ENCODE measurements at regions not wholly inside any gene's neighbourhood (a gene's known extent, or its start where the extent isn't known, plus 50 kb on each side); places are given as distances from the start of the nearest gene placed in this dataset.

- no peak for DNase-seq (ENCODE audit: low read depth)
Measured at GRCh38 chr1:219476716-219477115, 136.2 kb downstream of the ZC3H11B start.

DNA sequence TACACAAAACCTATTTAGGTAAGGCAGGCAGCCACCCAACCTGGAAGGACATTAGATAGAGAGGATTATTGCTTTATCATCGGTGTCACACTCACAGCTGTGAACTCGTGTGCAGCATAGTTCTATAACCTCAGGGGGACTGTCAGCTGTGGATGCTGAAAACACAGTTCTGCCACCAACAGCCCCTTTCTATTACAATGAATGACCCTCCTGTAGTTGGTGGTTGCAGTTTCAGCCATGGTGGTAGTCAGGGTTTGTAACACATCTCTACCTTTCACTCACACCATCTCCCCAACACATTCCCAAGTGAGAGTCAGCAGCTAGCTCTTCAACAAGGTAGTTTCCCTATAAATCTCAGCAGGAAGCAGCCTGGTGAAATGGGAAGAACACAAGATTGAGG, 136.8 kb downstream of the ZC3H11B start:
- no peak for DNase-seq (ENCODE audit: low read depth)

- no peak for DNase-seq (ENCODE audit: low read depth)
Measured at GRCh38 chr1:219472596-219472995, 140.3 kb downstream of the ZC3H11B start.

- DNase-seq (ENCODE audit: low read depth), result no peak
Measured at GRCh38 chr1:219467524-219467923, 145.4 kb downstream of the ZC3H11B start.

DNA sequence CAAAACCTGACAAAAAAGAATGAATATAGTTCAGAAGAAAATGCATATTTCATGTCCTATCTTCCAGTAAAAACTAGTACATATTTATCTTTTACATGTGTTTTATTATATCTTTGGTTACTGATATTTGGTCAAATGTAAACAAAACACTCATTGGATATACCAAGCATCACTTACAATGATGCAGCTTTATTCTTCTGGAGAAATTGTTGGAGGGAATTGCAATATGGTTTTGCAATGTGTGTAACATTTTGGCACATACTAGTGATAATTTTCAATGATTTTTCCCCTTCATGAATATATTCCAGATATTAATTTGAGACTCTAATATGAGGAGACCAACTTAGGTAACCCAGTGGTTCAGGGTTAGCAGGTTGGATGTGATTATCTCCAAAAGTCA, 146.1 kb downstream of the ZC3H11B start:
- no peak for DNase-seq (ENCODE audit: low read depth)

GRCh38 chr1:219465212-219466093, 147.5 kb downstream of the ZC3H11B start:
- no peak for DNase-seq (ENCODE audit: low read depth)

- DNase-seq (ENCODE audit: low read depth), result no peak
Measured at GRCh38 chr1:219463636-219464035, 149.3 kb downstream of the ZC3H11B start.

- DNase-seq (ENCODE audit: low read depth), result no peak
Measured at GRCh38 chr1:219461981-219462400, 150.9 kb downstream of the ZC3H11B start.

GRCh38 chr1:219460896-219461815, 151.7 kb downstream of the ZC3H11B start:
- no peak for DNase-seq (ENCODE audit: low read depth)

DNA sequence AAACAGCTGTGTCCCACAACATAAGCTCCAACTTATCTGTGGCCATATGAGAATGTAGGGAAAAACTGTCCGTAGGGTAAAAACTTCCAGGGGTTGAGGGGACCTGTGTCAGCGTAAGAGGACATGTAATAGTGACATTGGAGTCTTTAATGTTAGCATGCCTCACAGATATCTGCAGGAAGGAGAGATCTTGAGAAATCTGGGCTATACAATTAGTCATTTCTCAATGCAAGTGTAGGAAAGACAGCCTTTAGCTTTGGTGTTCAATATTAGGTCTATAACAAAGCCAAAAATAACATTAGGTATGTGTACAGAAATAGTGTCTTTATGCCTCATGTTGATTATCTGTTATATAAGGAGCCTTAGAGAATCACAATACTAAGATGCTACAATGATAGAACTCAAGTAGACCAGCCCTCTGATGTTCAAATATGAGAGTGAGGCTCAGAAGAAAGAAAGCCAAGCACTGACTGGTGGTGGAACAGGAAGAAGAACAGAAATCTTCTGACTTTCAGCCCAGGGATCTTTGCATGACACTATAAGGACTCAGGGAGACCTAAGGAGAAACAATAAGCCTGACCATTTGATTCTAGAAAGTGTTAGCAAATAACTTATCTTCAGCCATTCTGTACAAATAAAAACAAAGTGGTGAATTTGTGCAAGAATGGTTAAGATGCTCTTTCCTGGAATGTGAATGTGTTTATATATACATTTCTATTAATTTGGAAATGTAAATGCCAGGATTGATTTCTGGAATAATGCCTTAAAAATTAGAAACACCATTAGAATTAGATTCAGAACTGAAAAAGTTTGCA, 152.6 kb downstream of the ZC3H11B start:
- no peak for DNase-seq (ENCODE audit: low read depth)

- no peak for DNase-seq (ENCODE audit: low read depth)
Measured at GRCh38 chr1:219459351-219460080, 153.4 kb downstream of the ZC3H11B start.

DNA sequence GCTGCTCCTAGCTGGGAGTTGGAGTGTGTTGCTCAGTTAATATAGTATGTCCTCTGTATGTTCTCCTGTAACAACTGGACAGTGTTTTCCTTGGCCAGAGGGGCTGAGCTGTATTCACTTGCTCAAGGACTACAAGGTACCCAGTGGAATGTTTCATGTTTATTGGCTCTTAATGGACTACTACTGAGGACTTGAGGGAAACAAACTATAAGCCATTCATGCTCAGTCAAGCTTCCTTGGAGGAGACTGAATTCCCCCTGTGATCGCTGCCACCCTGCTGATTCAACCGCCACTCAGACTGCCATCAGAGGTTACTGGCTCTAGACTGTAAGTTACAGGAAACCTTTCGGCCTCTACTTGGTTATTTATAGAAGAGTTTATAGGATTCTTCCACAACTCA, 166.6 kb downstream of the ZC3H11B start:
- DNase-seq (ENCODE audit: low read depth), result no peak

DNA sequence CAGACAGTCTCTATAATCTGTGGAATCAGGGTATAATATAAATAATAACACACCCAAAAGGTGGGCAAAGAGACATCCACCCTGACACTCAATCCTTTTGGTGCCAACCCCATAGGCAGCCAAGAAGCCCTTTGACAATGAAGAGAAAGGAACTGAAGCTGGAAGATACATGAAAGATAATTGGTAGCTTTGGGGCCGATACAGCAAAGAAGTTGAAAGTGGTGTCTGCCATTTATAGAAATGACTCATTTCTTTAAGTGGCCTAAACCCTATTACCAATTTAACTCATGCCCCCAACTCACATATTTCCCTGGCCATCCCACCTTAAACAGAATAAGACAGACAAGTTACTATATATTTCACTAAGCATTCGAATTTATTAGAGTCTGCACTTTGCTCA, 167.0 kb downstream of the ZC3H11B start:
- no peak for DNase-seq (ENCODE audit: low read depth)

DNA sequence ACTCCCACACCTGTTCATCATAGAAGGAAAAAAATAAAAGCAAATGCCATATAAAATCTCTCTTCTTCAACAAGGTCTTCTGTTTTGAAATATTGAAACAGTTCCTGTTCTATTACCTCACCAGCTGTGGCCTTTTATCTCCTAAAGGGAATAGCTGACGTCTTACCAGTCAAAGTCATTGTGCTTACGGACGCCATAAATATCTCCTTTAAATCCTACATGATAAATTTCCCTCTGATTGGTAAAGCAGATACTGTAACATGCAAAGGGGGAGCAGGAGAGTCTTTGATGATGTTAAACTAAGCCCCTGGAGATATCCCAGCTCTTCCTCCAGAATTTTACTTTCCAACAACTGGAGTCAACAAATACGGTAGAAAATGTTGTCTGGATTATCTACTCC, 168.4 kb downstream of the ZC3H11B start:
- no peak for DNase-seq (ENCODE audit: low read depth)

- DNase-seq (ENCODE audit: low read depth), result no peak
Measured at GRCh38 chr1:219443763-219444162, 169.1 kb downstream of the ZC3H11B start.

DNA sequence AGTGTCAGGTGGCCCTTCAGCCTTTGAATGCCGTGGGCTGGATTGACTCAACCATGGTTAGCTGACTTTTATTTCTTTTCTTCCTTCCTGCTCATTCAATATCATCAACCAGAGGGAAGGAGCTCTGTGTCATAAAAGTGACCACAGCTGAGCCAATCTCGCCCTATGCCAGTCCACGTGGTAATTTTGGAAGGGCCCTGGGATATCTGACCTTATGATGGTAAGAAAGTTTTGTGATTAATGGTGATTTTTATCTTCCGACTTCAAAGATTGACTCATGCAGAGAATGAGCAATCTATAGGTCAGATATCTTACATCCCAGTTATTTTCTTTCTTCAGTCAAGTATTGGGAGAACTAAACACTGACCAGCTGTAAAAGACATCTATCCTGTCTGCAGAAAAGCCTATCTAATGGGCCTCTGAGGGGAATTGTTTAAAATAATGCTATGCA, 170.3 kb downstream of the ZC3H11B start:
- DNase-seq (ENCODE audit: low read depth), result no peak

DNA sequence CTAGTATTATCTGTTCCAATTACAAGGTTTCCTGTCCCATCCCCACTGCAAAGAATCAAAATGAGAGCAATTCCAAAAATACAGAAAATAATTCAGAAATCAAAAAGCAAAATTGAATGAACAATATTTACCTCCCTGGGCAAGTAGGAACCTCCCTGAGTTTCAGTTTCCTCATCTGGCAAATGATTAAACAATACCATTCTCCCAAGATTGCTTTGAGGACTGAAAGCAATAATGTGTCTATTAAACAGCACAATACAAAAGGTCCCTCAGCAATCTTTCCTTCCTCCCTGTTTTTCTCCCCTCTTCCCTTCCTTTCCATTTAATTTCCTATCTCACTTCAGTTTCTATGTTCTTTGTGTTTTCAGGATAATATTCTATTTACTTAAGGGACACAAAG, 171.0 kb downstream of the ZC3H11B start:
- DNase-seq (ENCODE audit: low read depth), result no peak

- no peak for DNase-seq (ENCODE audit: low read depth)
Measured at GRCh38 chr1:219439376-219439775, 173.5 kb downstream of the ZC3H11B start.

GRCh38 chr1:219438386-219438785, 174.5 kb downstream of the ZC3H11B start:
- DNase-seq (ENCODE audit: low read depth), result no peak

DNA sequence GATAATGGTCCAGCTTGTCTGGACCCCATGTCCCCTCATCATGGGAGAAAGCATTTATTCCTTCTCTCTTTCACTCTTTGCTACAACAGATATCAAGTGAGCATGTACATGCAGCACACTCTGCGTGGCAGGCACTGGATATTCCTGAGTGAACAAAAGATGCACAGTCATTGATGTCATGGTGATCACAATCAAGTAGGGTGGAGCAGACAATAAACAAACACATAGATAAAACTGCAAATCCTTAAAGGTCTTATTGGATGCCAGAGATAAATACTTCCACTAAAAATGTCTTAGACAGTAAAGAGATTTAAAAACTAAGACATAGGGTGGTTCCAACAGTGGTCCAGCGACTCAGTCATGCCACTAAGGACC, 178.0 kb downstream of the ZC3H11B start:
- DNase-seq (ENCODE audit: low read depth), result no peak

- no peak for DNase-seq (ENCODE audit: low read depth)
Measured at GRCh38 chr1:219434285-219434922, 178.5 kb downstream of the ZC3H11B start.

Measured in CMK (cell line).